Astrocyte (in vitro differentiated cells and primary cell): ENCODE measurements at regions not wholly inside any gene's neighbourhood (a gene's known extent, or its start where the extent isn't known, plus 50 kb on each side); places are given as distances from the start of the nearest gene placed in this dataset.

Experiments
- CTCF ChIP-seq: IDR thresholded peaks from 2 replicates; pipeline ENCODE4 v1.5.1; 2011; ENCODE audit warnings: low read depth, mild to moderate bottlenecking, inconsistent platforms, low read length, moderate library complexity; ENCODE audit not compliant: insufficient read depth
- EZH2 ChIP-seq: IDR thresholded peaks from 2 replicates; pipeline ENCODE4 v1.6.1; 2012; ENCODE audit warnings: mild to moderate bottlenecking, low read length, inconsistent platforms; ENCODE audit not compliant: insufficient read depth

DNA sequence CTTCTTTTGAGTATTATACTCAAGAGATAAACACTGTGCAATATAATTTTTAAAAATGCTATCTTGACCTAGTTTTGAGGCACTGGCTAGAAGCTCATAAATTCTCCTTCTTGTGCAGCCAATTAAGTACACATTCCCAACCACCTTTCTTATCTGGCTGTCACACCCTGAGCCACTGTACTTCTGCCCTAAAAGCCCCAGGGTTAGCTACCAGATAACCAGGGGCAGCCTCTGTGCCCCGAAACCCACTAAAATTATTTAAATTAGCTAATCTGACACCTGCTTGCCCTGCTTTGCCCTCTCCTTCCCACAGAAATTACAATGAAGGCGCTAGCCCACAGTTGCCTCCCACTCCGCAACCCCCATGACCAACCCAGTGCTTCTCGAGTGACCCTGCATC lies 597.3 kb upstream of the TYRP1 start:
- TF ChIP-seq CTCF (no peak), EZH2 (no peak)
